HG02943 (cell line): ENCODE measurements at regions not wholly inside any gene's neighbourhood (a gene's known extent, or its start where the extent isn't known, plus 50 kb on each side); places are given as distances from the start of the nearest gene placed in this dataset.

ENCODE experiments used
- ATAC-seq: cut with Tn5 transposase; IDR thresholded peaks from one replicate; pipeline ENCODE4 v1.9.1; 2021; ENCODE audit warnings: mild to moderate bottlenecking, low read depth, moderate library complexity; ENCODE audit not compliant: unreplicated experiment

- no peak for ATAC-seq
These were observed 57.6 kb upstream of the GRIN3A start for GRCh38 chr9:101796044-101796443.

GRCh38 chr9:101795147-101795546 is 56.7 kb upstream of the GRIN3A start:
- no peak for ATAC-seq

GRCh38 chr9:101792475-101792874 is 54.0 kb upstream of the GRIN3A start:
- no peak for ATAC-seq

GRCh38 chr9:101791938-101792337 is 53.5 kb upstream of the GRIN3A start:
- no peak for ATAC-seq

- no peak for ATAC-seq
These were observed 53.1 kb upstream of the GRIN3A start for GRCh38 chr9:101791533-101791932.
